H1 (cell line): ENCODE measurements at regions not wholly inside any gene's neighbourhood (a gene's known extent, or its start where the extent isn't known, plus 50 kb on each side); places are given as distances from the start of the nearest gene placed in this dataset.

Experiments used
- POLR2A ChIP-seq, 2 experiments: IDR thresholded peaks; 1 replicate in 1 of 2; 2 replicates in 1 of 2; pipeline ENCODE4 v1.6.1; 2011; ENCODE audit warnings: low read depth in 2 of 2, low read length in 2 of 2, mild to moderate bottlenecking in 2 of 2; ENCODE audit errors: control extremely low read depth in 1 of 2
- POLR2AphosphoS5 ChIP-seq: IDR thresholded peaks from 2 replicates; pipeline ENCODE4 v1.6.1; 2011; ENCODE audit warnings: low read depth, low read length
- RAD21 ChIP-seq, 2 experiments: IDR thresholded peaks in 1 of 2; conservative IDR thresholded peaks in 1 of 2; 2 replicates each; pipeline ENCODE4 v1.6.1; 2011; ENCODE audit warnings: low read depth in 2 of 2, low read length in 2 of 2, improper control_type of control experiment in 1 of 2, inconsistent platforms in 1 of 2, mild to moderate bottlenecking in 1 of 2, moderate library complexity in 1 of 2
- RBBP5 ChIP-seq: IDR thresholded peaks from 2 replicates; pipeline ENCODE4 v1.7.1; 2012; ENCODE audit warnings: low read depth, mild to moderate bottlenecking, inconsistent platforms, low read length, moderate library complexity, borderline replicate concordance
- TF ChIP-seq, protein P1 (sequence below), 3 experiments: IDR thresholded peaks; 1 replicate in 2 of 3; 2 replicates in 1 of 3; pipeline versions ENCODE4 v1.5.1 to v1.6.1; 2011; ENCODE audit warnings: low read length in 3 of 3, mild to moderate bottlenecking in 3 of 3, inconsistent platforms in 2 of 3, low read depth in 1 of 3, moderate library complexity in 1 of 3; ENCODE audit not compliant: insufficient read depth in 1 of 3; ENCODE audit errors: control extremely low read depth in 1 of 3

GRCh38 chrX:3219667-3220066 is 126.8 kb downstream of the MXRA5 start:
- TF ChIP-seq, protein P1, sequence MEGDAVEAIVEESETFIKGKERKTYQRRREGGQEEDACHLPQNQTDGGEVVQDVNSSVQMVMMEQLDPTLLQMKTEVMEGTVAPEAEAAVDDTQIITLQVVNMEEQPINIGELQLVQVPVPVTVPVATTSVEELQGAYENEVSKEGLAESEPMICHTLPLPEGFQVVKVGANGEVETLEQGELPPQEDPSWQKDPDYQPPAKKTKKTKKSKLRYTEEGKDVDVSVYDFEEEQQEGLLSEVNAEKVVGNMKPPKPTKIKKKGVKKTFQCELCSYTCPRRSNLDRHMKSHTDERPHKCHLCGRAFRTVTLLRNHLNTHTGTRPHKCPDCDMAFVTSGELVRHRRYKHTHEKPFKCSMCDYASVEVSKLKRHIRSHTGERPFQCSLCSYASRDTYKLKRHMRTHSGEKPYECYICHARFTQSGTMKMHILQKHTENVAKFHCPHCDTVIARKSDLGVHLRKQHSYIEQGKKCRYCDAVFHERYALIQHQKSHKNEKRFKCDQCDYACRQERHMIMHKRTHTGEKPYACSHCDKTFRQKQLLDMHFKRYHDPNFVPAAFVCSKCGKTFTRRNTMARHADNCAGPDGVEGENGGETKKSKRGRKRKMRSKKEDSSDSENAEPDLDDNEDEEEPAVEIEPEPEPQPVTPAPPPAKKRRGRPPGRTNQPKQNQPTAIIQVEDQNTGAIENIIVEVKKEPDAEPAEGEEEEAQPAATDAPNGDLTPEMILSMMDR (IDR thresholded peaks at IDR 0.05; ENCODE audit: control extremely low read depth in 1 of 3, insufficient read depth in 1 of 3, low read depth in 1 of 3, low read length in 3 of 3) = no peak
- TF ChIP-seq POLR2AphosphoS5 (no peak), RAD21 (IDR thresholded peaks at IDR 0.05 in 1 of 2, conservative IDR thresholded peaks at IDR 0.05 in 1 of 2; ENCODE audit: low read depth in 2 of 2, low read length in 2 of 2) (no peak), RBBP5 (no peak), POLR2A (IDR thresholded peaks at IDR 0.05; ENCODE audit: control extremely low read depth in 1 of 2, low read depth in 2 of 2, low read length in 2 of 2) (no peak)
